GM19468 (cell line): ENCODE measurements at regions not wholly inside any gene's neighbourhood (a gene's known extent, or its start where the extent isn't known, plus 50 kb on each side); places are given as distances from the start of the nearest gene placed in this dataset.
"Not testable (repeated sequence)": the region's sequence is repeated elsewhere in the genome, so short reads cannot be mapped to it uniquely, and the experiment has no call there.

Experiments used
- ATAC-seq: cut with Tn5 transposase; IDR thresholded peaks from one replicate; pipeline ENCODE4 v1.9.1; 2021; ENCODE audit warnings: mild to moderate bottlenecking, moderate library complexity, moderate number of reproducible peaks; ENCODE audit not compliant: unreplicated experiment; ENCODE audit errors: extremely low read depth

- ATAC-seq: no peak
Measured at GRCh38 chr12:89234324-89235114, 117.8 kb downstream of the DUSP6 start.

GRCh38 chr12:89231686-89232085 is 120.6 kb downstream of the DUSP6 start:
- no peak for ATAC-seq

GRCh38 chr12:89230376-89231315 is 121.7 kb downstream of the DUSP6 start:
- no peak for ATAC-seq

GRCh38 chr12:89228491-89228890 is 123.8 kb downstream of the DUSP6 start:
- ATAC-seq: no peak

- no peak for ATAC-seq
Measured at GRCh38 chr12:89227774-89228173, 124.5 kb downstream of the DUSP6 start.

- no peak for ATAC-seq
Measured at GRCh38 chr12:89225808-89226411, 126.4 kb downstream of the DUSP6 start.

GRCh38 chr12:89225401-89225800 is 126.9 kb downstream of the DUSP6 start:
- no peak for ATAC-seq

- ATAC-seq: not testable (repeated sequence)
Measured at GRCh38 chr12:89222580-89222979, 129.7 kb downstream of the DUSP6 start.

GRCh38 chr12:89217472-89217871 is 134.8 kb downstream of the DUSP6 start:
- no peak for ATAC-seq

GRCh38 chr12:89216211-89216952 is 135.9 kb downstream of the DUSP6 start:
- no peak for ATAC-seq

GRCh38 chr12:89215196-89215595 is 137.1 kb downstream of the DUSP6 start:
- ATAC-seq: no peak

GRCh38 chr12:89213747-89214146 is 138.6 kb downstream of the DUSP6 start:
- ATAC-seq: no peak

GRCh38 chr12:89213139-89213538 is 139.2 kb downstream of the DUSP6 start:
- ATAC-seq: no peak

- ATAC-seq: no peak
Measured at GRCh38 chr12:89212339-89212771, 139.9 kb downstream of the DUSP6 start.

- ATAC-seq: no peak
Measured at GRCh38 chr12:89211456-89211855, 140.8 kb downstream of the DUSP6 start.

- ATAC-seq: no peak
Measured at GRCh38 chr12:89210277-89210676, 142.0 kb downstream of the DUSP6 start.

- no peak for ATAC-seq
Measured at GRCh38 chr12:89208661-89209096, 143.6 kb downstream of the DUSP6 start.

GRCh38 chr12:89206390-89206789 is 145.9 kb downstream of the DUSP6 start:
- ATAC-seq: no peak

- ATAC-seq: no peak
Measured at GRCh38 chr12:89205517-89205916, 146.8 kb downstream of the DUSP6 start.

- ATAC-seq: no peak
Measured at GRCh38 chr12:89203144-89203543, 149.2 kb downstream of the DUSP6 start.
